ENCODE measurements at regions not wholly inside any gene's neighbourhood (a gene's known extent, or its start where the extent isn't known, plus 50 kb on each side); places are given as distances from the start of the nearest gene placed in this dataset.

DNA sequence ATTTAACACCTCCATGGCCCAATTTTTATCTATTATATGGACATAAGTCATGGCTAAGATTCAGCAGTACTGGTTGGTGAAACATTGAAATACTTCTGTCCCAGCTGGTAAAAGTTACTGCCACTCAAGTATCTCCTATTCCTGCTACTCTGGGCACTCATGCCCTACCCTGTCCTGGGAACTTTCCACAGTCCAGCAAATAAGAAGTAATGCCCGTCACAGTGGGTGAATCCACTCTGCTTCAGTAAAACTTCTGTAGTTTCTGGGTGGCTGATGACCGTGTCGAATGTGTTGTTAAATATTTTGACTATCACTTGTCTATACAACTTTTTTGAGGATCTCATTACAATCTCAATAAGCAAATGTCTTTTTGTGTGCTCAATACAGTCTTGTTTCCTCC, 209.3 kb upstream of the IGF1 start:
- TF ChIP-seq TCF12 (IDR thresholded peaks at IDR 0.05; ENCODE audit: low read depth) (no peak), YY1 (IDR thresholded peaks at IDR 0.05; ENCODE audit: low read depth) (no peak), TAF1 (IDR thresholded peaks at IDR 0.05; ENCODE audit: low read depth) (no peak), ZBTB7A (IDR thresholded peaks at IDR 0.05; ENCODE audit: low read depth) (no peak), CREB1 (IDR thresholded peaks at IDR 0.05; ENCODE audit: low read depth) (no peak)

DNA sequence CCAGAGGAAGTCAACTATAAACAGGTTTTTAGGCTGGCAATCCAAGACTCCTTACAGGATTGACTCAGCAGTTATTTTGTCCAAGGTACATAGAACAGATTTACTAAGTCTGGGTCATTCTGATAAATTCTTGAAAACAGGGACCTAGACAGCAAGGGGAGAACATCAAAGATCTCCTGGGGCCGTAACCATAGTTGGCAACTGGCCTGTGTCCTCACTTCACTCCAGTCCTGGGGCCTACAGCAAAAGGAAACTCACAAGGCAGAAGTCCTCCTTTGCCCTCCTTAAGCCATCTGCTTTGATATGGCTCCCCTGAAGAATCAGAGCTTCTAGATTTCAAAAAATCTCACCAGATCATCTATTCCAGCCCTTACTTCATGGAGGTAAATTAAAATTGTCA, 207.2 kb upstream of the IGF1 start:
- TF ChIP-seq EGR1 (IDR thresholded peaks at IDR 0.05) = no peak
- TF ChIP-seq FOXM1 (IDR thresholded peaks at IDR 0.05; ENCODE audit: borderline replicate concordance, low read depth) = no peak
- no peak for TF ChIP-seq TAF1 (IDR thresholded peaks at IDR 0.05; ENCODE audit: low read depth)
- no peak for TF ChIP-seq TCF12 (IDR thresholded peaks at IDR 0.05; ENCODE audit: low read depth)
- no peak for TF ChIP-seq RAD21 (IDR thresholded peaks at IDR 0.05; ENCODE audit: low read depth)
- TF ChIP-seq CEBPB (IDR thresholded peaks at IDR 0.05) = no peak
- TF ChIP-seq, protein P1, sequence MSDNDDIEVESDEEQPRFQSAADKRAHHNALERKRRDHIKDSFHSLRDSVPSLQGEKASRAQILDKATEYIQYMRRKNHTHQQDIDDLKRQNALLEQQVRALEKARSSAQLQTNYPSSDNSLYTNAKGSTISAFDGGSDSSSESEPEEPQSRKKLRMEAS (IDR thresholded peaks at IDR 0.05) = no peak
- no peak for TF ChIP-seq YY1 (IDR thresholded peaks at IDR 0.05; ENCODE audit: low read depth)
- TF ChIP-seq ZBTB7A (IDR thresholded peaks at IDR 0.05; ENCODE audit: low read depth) = no peak
- no peak for TF ChIP-seq CREB1 (IDR thresholded peaks at IDR 0.05; ENCODE audit: low read depth)
- TF ChIP-seq TEAD4 (IDR thresholded peaks at IDR 0.05) = no peak
- no peak for TF ChIP-seq EP300 (IDR thresholded peaks at IDR 0.05; ENCODE audit: borderline replicate concordance)
- TF ChIP-seq, protein P2, sequence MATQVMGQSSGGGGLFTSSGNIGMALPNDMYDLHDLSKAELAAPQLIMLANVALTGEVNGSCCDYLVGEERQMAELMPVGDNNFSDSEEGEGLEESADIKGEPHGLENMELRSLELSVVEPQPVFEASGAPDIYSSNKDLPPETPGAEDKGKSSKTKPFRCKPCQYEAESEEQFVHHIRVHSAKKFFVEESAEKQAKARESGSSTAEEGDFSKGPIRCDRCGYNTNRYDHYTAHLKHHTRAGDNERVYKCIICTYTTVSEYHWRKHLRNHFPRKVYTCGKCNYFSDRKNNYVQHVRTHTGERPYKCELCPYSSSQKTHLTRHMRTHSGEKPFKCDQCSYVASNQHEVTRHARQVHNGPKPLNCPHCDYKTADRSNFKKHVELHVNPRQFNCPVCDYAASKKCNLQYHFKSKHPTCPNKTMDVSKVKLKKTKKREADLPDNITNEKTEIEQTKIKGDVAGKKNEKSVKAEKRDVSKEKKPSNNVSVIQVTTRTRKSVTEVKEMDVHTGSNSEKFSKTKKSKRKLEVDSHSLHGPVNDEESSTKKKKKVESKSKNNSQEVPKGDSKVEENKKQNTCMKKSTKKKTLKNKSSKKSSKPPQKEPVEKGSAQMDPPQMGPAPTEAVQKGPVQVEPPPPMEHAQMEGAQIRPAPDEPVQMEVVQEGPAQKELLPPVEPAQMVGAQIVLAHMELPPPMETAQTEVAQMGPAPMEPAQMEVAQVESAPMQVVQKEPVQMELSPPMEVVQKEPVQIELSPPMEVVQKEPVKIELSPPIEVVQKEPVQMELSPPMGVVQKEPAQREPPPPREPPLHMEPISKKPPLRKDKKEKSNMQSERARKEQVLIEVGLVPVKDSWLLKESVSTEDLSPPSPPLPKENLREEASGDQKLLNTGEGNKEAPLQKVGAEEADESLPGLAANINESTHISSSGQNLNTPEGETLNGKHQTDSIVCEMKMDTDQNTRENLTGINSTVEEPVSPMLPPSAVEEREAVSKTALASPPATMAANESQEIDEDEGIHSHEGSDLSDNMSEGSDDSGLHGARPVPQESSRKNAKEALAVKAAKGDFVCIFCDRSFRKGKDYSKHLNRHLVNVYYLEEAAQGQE (IDR thresholded peaks at IDR 0.05; ENCODE audit: low read depth) = no peak
- no peak for TF ChIP-seq NFIC (IDR thresholded peaks at IDR 0.05)
- TF ChIP-seq, protein P3, sequence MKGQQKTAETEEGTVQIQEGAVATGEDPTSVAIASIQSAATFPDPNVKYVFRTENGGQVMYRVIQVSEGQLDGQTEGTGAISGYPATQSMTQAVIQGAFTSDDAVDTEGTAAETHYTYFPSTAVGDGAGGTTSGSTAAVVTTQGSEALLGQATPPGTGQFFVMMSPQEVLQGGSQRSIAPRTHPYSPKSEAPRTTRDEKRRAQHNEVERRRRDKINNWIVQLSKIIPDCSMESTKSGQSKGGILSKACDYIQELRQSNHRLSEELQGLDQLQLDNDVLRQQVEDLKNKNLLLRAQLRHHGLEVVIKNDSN (IDR thresholded peaks at IDR 0.05) = no peak

DNA sequence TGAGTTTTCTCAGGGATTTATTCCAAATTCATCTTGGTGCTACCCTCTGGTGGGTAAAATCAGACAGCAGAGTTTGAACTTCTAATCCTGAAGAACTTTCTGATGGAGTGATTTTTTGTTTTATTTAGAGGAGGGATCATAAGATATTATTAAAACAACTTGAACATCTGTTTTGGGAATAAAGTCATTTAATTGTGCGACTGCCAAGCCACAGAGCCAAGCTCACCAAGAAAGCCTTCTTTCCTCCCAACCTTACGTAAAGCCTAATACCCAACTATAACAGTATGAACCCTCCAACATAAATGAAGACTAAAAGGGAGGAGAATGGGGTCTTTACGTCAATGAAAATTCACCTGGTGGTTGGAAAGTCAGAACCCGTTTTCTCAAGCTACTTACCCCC, 205.5 kb upstream of the IGF1 start:
- no peak for TF ChIP-seq FOXM1 (IDR thresholded peaks at IDR 0.05; ENCODE audit: borderline replicate concordance, low read depth)
- no peak for TF ChIP-seq TCF12 (IDR thresholded peaks at IDR 0.05; ENCODE audit: low read depth)
- TF ChIP-seq, protein P1 (IDR thresholded peaks at IDR 0.05) = no peak
- TF ChIP-seq ZBTB7A (IDR thresholded peaks at IDR 0.05; ENCODE audit: low read depth) = no peak
- TF ChIP-seq RAD21 (IDR thresholded peaks at IDR 0.05; ENCODE audit: low read depth) = no peak
- TF ChIP-seq EP300 (IDR thresholded peaks at IDR 0.05; ENCODE audit: borderline replicate concordance) = no peak
- TF ChIP-seq CREB1 (IDR thresholded peaks at IDR 0.05; ENCODE audit: low read depth) = no peak
- TF ChIP-seq NFIC (IDR thresholded peaks at IDR 0.05) = no peak
- TF ChIP-seq, protein P3 (IDR thresholded peaks at IDR 0.05) = no peak
- TF ChIP-seq, protein P2 (IDR thresholded peaks at IDR 0.05; ENCODE audit: low read depth) = no peak
- no peak for TF ChIP-seq TAF1 (IDR thresholded peaks at IDR 0.05; ENCODE audit: low read depth)
- no peak for TF ChIP-seq TEAD4 (IDR thresholded peaks at IDR 0.05)
- TF ChIP-seq EGR1 (IDR thresholded peaks at IDR 0.05) = no peak
- no peak for TF ChIP-seq YY1 (IDR thresholded peaks at IDR 0.05; ENCODE audit: low read depth)
- TF ChIP-seq CEBPB (IDR thresholded peaks at IDR 0.05) = no peak

DNA sequence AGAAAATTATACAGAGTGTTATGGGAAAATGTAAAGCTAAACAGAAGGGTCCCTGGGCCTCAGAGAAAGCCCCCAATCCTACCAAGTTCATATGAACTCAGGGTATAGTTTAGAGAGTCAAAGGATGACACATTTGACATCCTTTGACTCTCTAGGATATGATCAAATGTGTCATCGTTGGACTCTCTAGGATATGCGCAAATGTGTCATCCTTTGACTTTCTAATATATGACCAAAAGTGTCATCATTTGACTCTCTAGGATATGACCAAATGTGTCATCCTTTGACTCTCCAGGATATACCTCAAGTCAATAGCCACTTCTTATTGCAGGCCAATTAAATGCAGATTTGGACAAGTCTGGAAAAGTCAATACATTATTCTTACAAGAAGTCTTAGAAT, 204.8 kb upstream of the IGF1 start:
- TF ChIP-seq, protein P1 (IDR thresholded peaks at IDR 0.05) = no peak
- no peak for TF ChIP-seq CEBPB (IDR thresholded peaks at IDR 0.05)
- TF ChIP-seq TCF12 (IDR thresholded peaks at IDR 0.05; ENCODE audit: low read depth) = no peak
- TF ChIP-seq YY1 (IDR thresholded peaks at IDR 0.05; ENCODE audit: low read depth) = no peak
- TF ChIP-seq, protein P3 (IDR thresholded peaks at IDR 0.05) = no peak
- TF ChIP-seq NFIC (IDR thresholded peaks at IDR 0.05) = no peak
- no peak for TF ChIP-seq FOXM1 (IDR thresholded peaks at IDR 0.05; ENCODE audit: borderline replicate concordance, low read depth)
- TF ChIP-seq CREB1 (IDR thresholded peaks at IDR 0.05; ENCODE audit: low read depth) = no peak

DNA sequence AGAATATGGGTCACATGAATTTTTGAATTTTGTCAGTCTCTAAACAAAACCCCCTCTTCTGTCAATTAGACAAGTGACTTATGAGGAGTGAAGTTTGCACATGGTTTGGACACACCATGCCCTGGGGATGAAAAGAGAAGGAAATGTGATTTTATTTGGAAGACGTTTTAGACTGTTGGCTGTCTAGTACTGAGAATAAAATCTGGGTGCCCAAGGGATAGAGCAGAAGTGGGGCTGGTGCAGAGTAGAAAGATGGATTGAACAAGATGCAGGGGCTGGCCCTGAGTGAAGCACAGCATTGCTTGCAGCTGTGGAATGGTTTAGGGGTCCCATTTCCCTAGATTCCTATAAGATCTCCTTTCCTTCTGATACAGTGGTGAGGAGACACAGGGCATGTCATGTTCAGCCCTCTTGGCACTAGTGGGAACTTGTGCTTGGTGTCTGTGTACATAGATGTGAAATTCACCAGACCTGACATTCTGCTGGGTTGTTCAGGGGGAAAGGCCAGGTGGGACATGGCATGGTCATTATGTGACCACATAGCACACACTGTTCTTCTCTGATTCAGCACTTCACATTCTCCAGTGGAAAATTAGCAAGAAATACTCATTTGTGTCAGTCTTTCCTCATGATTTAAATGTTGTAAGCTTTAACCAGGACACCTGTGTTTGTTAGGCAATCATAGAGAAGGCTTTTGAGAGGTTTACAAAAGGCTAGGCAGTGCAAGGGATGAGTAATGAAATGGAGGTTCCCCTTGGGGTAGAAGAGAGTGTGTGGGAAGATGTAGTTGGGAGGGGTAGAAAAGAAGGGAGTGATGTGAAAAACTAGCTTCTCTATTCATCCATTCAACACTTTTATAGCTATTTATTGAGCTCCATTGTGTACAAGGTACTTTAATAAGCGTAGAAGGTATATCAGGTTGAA, 202.3 kb upstream of the IGF1 start:
- TF ChIP-seq YY1 (IDR thresholded peaks at IDR 0.05; ENCODE audit: low read depth) (no peak), NFIC (IDR thresholded peaks at IDR 0.05) (no peak), ZBTB7A (IDR thresholded peaks at IDR 0.05; ENCODE audit: low read depth) (no peak), TAF1 (IDR thresholded peaks at IDR 0.05; ENCODE audit: low read depth) (no peak), EP300 (IDR thresholded peaks at IDR 0.05; ENCODE audit: borderline replicate concordance) (no peak), FOXM1 (IDR thresholded peaks at IDR 0.05; ENCODE audit: borderline replicate concordance, low read depth) (no peak), CEBPB (IDR thresholded peaks at IDR 0.05) (no peak), EGR1 (IDR thresholded peaks at IDR 0.05) (no peak), TEAD4 (IDR thresholded peaks at IDR 0.05) (no peak), TCF12 (IDR thresholded peaks at IDR 0.05; ENCODE audit: low read depth) (no peak), RAD21 (IDR thresholded peaks at IDR 0.05; ENCODE audit: low read depth) (no peak), CREB1 (IDR thresholded peaks at IDR 0.05; ENCODE audit: low read depth) (no peak)
- TF ChIP-seq, protein P3 (IDR thresholded peaks at IDR 0.05) = no peak
- TF ChIP-seq, protein P2 (IDR thresholded peaks at IDR 0.05; ENCODE audit: low read depth) = no peak
- TF ChIP-seq, protein P1 (IDR thresholded peaks at IDR 0.05) = no peak

Measured in Ishikawa (cell line).